SK-N-SH (cell line): ENCODE measurements at regions not wholly inside any gene's neighbourhood (a gene's known extent, or its start where the extent isn't known, plus 50 kb on each side); places are given as distances from the start of the nearest gene placed in this dataset.

Experiments
- CTCF ChIA-PET: fragments of 300-600, 350-600 bp; formaldehyde crosslinking; extraction: SDS; loops from one replicate; lab custom pipeline; 2021; lab: Yijun Ruan, JAX
- POLR2A ChIA-PET: fragments of 350-600 bp; sonication (Branson Sonifier 250); formaldehyde crosslinking; extraction: SDS; loops from one replicate; lab custom pipeline; 2020; ENCODE audit warnings: antibody characterized with exemption, inconsistent platforms; lab: Yijun Ruan, JAX
- DNase-seq: peaks from one replicate; pipeline ENCODE4 v3.0.0; 2012
- H2AFZ ChIP-seq: fragments of 200-600 bp; sonication (generic); 2 replicates; pipeline ENCODE4 v1.8.1; 2016; ENCODE audit warnings: antibody characterized with exemption, mild to moderate bottlenecking, low read depth
- H3F3A ChIP-seq: fragments of 200-600 bp; sonication (generic); replicated peaks from 2 replicates; pipeline ENCODE3; 2016; ENCODE audit warnings: antibody characterized with exemption, mild to moderate bottlenecking; ENCODE audit not compliant: insufficient read depth
- H3K27ac ChIP-seq, 2 experiments: fragments of 200-500 bp in 1 of 2; fragments of 200-600 bp in 1 of 2; sonication (Bioruptor generic) in 1 of 2; sonication (generic), shearing (Covaris generic) in 1 of 2; 2 replicates each; pipeline versions ENCODE4 v1.5.1 to v1.6.1; 2014 to 2016; ENCODE audit warnings: low read depth in 2 of 2, inconsistent platforms in 1 of 2, low read length in 1 of 2, mild to moderate bottlenecking in 1 of 2, mixed read lengths in 1 of 2
- H3K27me3 ChIP-seq: fragments of 200-600 bp; sonication (generic), shearing (Covaris generic); 2 replicates; pipeline ENCODE4 v1.6.1; 2016; ENCODE audit warnings: mixed run types; ENCODE audit not compliant: insufficient read depth
- H3K36me3 ChIP-seq, 2 experiments: fragments of 200-500 bp in 1 of 2; fragments of 200-600 bp in 1 of 2; sonication (Bioruptor generic) in 1 of 2; sonication (generic) in 1 of 2; replicated peaks in 1 of 2; 2 replicates each; pipeline versions ENCODE3 to v1.5.1; 2014 to 2016; ENCODE audit warnings: low read length in 1 of 2, mild to moderate bottlenecking in 1 of 2; ENCODE audit not compliant: insufficient read depth in 2 of 2, control insufficient read depth in 1 of 2
- H3K4me1 ChIP-seq, 2 experiments: fragments of 200-500 bp in 1 of 2; fragments of 200-600 bp in 1 of 2; sonication (Bioruptor generic) in 1 of 2; sonication (generic), shearing (Covaris generic) in 1 of 2; 2 replicates each; pipeline versions ENCODE4 v1.5.1 to v1.6.1; 2014 to 2016; ENCODE audit warnings: low read depth in 1 of 2, low read length in 1 of 2, mixed run types in 1 of 2; ENCODE audit not compliant: insufficient read depth in 2 of 2, control insufficient read depth in 1 of 2
- H3K4me2 ChIP-seq: fragments of 200-600 bp; sonication (generic), shearing (Covaris generic); 2 replicates; pipeline ENCODE4 v1.6.1; 2017; ENCODE audit warnings: mixed run types
- H3K4me3 ChIP-seq, 2 experiments: fragments of 200-500 bp in 1 of 2; fragments of 200-600 bp in 1 of 2; sonication (Bioruptor generic) in 1 of 2; sonication (generic), shearing (Covaris generic) in 1 of 2; 2 replicates each; pipeline versions ENCODE4 v1.5.1 to v1.8.1; 2014 to 2016; ENCODE audit warnings: low read depth in 2 of 2, inconsistent platforms in 1 of 2, low read length in 1 of 2, mild to moderate bottlenecking in 1 of 2, mixed read lengths in 1 of 2, moderate library complexity in 1 of 2
- H3K79me2 ChIP-seq: fragments of 200-600 bp; sonication (generic); 2 replicates; pipeline ENCODE4 v1.8.1; 2017; ENCODE audit warnings: mild to moderate bottlenecking; ENCODE audit not compliant: insufficient read depth
- H3K9ac ChIP-seq: fragments of 200-600 bp; sonication (generic); 2 replicates; pipeline ENCODE4 v1.6.1; 2017; ENCODE audit warnings: mixed run types
- H3K9me2 ChIP-seq: fragments of 200-600 bp; sonication (generic); 2 replicates; pipeline ENCODE4 v1.6.1; 2017; ENCODE audit warnings: mixed run types
- H3K9me3 ChIP-seq: fragments of 200-600 bp; sonication (generic); 2 replicates; pipeline ENCODE4 v1.6.1; 2017; ENCODE audit warnings: mixed run types, mild to moderate bottlenecking, moderate library complexity
- H4K20me1 ChIP-seq: fragments of 200-600 bp; sonication (generic); 2 replicates; pipeline ENCODE4 v1.6.1; 2017; ENCODE audit warnings: mild to moderate bottlenecking, mixed run types; ENCODE audit not compliant: insufficient read depth
- CHD2 ChIP-seq: fragments of 150-350 bp; IDR thresholded peaks from 2 replicates; pipeline ENCODE4 v1.6.1; 2018; ENCODE audit warnings: low read length; ENCODE audit not compliant: partially characterized antibody
- ELF1 ChIP-seq: IDR thresholded peaks from 2 replicates; pipeline ENCODE4 v1.4.0; 2012
- EP300 ChIP-seq, 2 experiments: IDR thresholded peaks; 2 replicates each; pipeline versions ENCODE4 v1.4.0 to v1.6.1; 2012; ENCODE audit warnings: borderline replicate concordance in 1 of 2, low read depth in 1 of 2, low read length in 1 of 2
- FOXJ3 ChIP-seq: sonication (generic); formaldehyde crosslinking; IDR thresholded peaks from 2 replicates; pipeline ENCODE4 v1.5.1; 2020; ENCODE audit warnings: mild to moderate bottlenecking, missing genetic modification reagents
- FOXM1 ChIP-seq: IDR thresholded peaks from 2 replicates; pipeline ENCODE4 v1.4.0; 2012; ENCODE audit warnings: low read depth, mild to moderate bottlenecking
- JUND ChIP-seq: IDR thresholded peaks from 2 replicates; pipeline ENCODE4 v1.4.0; 2012
- MXI1 ChIP-seq: IDR thresholded peaks from 2 replicates; pipeline ENCODE4 v1.6.1; 2012; ENCODE audit warnings: mild to moderate bottlenecking, low read depth, low read length, improper control_type of control experiment
- NFIC ChIP-seq: IDR thresholded peaks from 2 replicates; pipeline ENCODE4 v1.4.0; 2012; ENCODE audit warnings: borderline replicate concordance
- POLR2AphosphoS5 ChIP-seq: IDR thresholded peaks from 2 replicates; pipeline ENCODE4 v1.6.1; 2012; ENCODE audit warnings: low read depth, low read length
- RAD21 ChIP-seq: IDR thresholded peaks from 2 replicates; pipeline ENCODE4 v1.6.1; 2012; ENCODE audit warnings: mild to moderate bottlenecking, low read length
- RCOR1 ChIP-seq: fragments of 150-350 bp; IDR thresholded peaks from 2 replicates; pipeline ENCODE4 v1.6.1; 2017; ENCODE audit warnings: antibody characterized with exemption, low read length
- RFX5 ChIP-seq: IDR thresholded peaks from 2 replicates; pipeline ENCODE4 v1.6.1; 2012; ENCODE audit warnings: mild to moderate bottlenecking, improper control_type of control experiment, low read length
- RXRA ChIP-seq: IDR thresholded peaks from 2 replicates; pipeline ENCODE4 v1.4.0; 2012; ENCODE audit warnings: low read depth, mild to moderate bottlenecking, borderline replicate concordance
- TCF12 ChIP-seq: IDR thresholded peaks from 2 replicates; pipeline ENCODE4 v1.4.0; 2012
- TF ChIP-seq, protein P1 (sequence below): IDR thresholded peaks from 2 replicates; pipeline ENCODE4 v1.4.0; 2012; ENCODE audit warnings: low read depth, borderline replicate concordance
- TF ChIP-seq, protein P2 (sequence below): fragments of 200-600 bp; sonication (generic); IDR thresholded peaks from 2 replicates; pipeline ENCODE4 v1.6.1; 2017; ENCODE audit warnings: antibody characterized with exemption, mild to moderate bottlenecking, moderate library complexity
- TF ChIP-seq, protein P3 (sequence below): IDR thresholded peaks from 2 replicates; pipeline ENCODE4 v1.4.0; 2012; ENCODE audit warnings: low read depth
- TF ChIP-seq, protein P4 (sequence below): IDR thresholded peaks from 2 replicates; pipeline ENCODE4; 2012

DNA sequence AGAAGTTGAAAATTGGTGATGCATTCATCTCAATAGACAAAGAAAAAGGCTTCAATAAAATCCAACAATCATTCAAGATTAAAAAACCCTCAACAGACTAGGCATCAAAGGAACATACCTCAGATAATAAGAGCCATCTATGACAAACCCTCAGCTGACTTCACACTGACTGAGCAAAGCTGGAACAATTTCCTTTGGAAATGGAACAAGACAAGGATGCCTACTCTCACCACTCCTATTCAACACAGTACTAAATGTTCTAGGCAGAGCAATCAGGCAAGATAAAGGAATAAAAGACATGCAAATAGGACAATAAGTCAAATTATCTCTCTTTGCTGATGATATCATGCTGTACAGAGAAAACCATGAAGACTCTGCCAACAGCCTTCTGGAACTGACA lies 1188.1 kb downstream of the DTWD2 start:
- Histone ChIP-seq H3K27ac (no peak overlapping the region), H3F3A (no peaks in the 10 kb centered on the region), H3K9me2 (no peaks in the 10 kb centered on the region), H3K9ac (no peak overlapping the region)
- no peak for TF ChIP-seq RCOR1
- no peak for TF ChIP-seq POLR2AphosphoS5
- TF ChIP-seq ELF1, result no peak
- TF ChIP-seq NFIC, result no peak
- TF ChIP-seq EP300 (IDR thresholded peaks at IDR 0.05; ENCODE audit: borderline replicate concordance in 1 of 2, low read depth in 1 of 2, low read length in 1 of 2), result no peak
- TF ChIP-seq, protein P1, sequence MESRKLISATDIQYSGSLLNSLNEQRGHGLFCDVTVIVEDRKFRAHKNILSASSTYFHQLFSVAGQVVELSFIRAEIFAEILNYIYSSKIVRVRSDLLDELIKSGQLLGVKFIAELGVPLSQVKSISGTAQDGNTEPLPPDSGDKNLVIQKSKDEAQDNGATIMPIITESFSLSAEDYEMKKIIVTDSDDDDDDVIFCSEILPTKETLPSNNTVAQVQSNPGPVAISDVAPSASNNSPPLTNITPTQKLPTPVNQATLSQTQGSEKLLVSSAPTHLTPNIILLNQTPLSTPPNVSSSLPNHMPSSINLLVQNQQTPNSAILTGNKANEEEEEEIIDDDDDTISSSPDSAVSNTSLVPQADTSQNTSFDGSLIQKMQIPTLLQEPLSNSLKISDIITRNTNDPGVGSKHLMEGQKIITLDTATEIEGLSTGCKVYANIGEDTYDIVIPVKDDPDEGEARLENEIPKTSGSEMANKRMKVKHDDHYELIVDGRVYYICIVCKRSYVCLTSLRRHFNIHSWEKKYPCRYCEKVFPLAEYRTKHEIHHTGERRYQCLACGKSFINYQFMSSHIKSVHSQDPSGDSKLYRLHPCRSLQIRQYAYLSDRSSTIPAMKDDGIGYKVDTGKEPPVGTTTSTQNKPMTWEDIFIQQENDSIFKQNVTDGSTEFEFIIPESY, result no peak
- no peak for TF ChIP-seq CHD2
- no peak for TF ChIP-seq FOXM1
- TF ChIP-seq FOXJ3 (CRISPR knock-in tag), result no peak
- TF ChIP-seq TCF12, result no peak
- no peak for TF ChIP-seq JUND
- TF ChIP-seq MXI1, result no peak
- TF ChIP-seq RAD21, result no peak
- TF ChIP-seq RXRA, result no peak
- TF ChIP-seq, protein P2, sequence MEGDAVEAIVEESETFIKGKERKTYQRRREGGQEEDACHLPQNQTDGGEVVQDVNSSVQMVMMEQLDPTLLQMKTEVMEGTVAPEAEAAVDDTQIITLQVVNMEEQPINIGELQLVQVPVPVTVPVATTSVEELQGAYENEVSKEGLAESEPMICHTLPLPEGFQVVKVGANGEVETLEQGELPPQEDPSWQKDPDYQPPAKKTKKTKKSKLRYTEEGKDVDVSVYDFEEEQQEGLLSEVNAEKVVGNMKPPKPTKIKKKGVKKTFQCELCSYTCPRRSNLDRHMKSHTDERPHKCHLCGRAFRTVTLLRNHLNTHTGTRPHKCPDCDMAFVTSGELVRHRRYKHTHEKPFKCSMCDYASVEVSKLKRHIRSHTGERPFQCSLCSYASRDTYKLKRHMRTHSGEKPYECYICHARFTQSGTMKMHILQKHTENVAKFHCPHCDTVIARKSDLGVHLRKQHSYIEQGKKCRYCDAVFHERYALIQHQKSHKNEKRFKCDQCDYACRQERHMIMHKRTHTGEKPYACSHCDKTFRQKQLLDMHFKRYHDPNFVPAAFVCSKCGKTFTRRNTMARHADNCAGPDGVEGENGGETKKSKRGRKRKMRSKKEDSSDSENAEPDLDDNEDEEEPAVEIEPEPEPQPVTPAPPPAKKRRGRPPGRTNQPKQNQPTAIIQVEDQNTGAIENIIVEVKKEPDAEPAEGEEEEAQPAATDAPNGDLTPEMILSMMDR, result no peak
- TF ChIP-seq, protein P3, sequence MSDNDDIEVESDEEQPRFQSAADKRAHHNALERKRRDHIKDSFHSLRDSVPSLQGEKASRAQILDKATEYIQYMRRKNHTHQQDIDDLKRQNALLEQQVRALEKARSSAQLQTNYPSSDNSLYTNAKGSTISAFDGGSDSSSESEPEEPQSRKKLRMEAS, result no peak
- no peak for TF ChIP-seq RFX5
- TF ChIP-seq, protein P4, sequence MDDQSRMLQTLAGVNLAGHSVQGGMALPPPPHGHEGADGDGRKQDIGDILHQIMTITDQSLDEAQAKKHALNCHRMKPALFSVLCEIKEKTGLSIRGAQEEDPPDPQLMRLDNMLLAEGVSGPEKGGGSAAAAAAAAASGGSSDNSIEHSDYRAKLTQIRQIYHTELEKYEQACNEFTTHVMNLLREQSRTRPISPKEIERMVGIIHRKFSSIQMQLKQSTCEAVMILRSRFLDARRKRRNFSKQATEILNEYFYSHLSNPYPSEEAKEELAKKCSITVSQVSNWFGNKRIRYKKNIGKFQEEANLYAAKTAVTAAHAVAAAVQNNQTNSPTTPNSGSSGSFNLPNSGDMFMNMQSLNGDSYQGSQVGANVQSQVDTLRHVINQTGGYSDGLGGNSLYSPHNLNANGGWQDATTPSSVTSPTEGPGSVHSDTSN, result no peak
- TF ChIP-seq, all 33 proteins: peak for 0
- H2AFZ ChIP-seq, result no peak overlapping the region
- ChIA-PET CTCF (no interaction called here), POLR2A (no interaction called here)
- H3K9me3 ChIP-seq, result 0 out of 2 replicates have a peak, but pooled peaks cover 14% of the 10 kb centered on the region
- no peaks in the 10 kb centered on the region for H3K27me3 ChIP-seq
- H3K4me2 ChIP-seq, result no peak overlapping the region
- H3K36me3 ChIP-seq, result no peaks in the 10 kb centered on the region
- DNase-seq, result no peak
- H3K4me1 ChIP-seq, result no peaks in the 10 kb centered on the region
- no peaks in the 10 kb centered on the region for H4K20me1 ChIP-seq
- H3K79me2 ChIP-seq, result no peaks in the 10 kb centered on the region
- H3K4me3 ChIP-seq, result no peak overlapping the region
